ENCODE measurements at regions not wholly inside any gene's neighbourhood (a gene's known extent, or its start where the extent isn't known, plus 50 kb on each side); places are given as distances from the start of the nearest gene placed in this dataset.
"Not testable (repeated sequence)": the region's sequence is repeated elsewhere in the genome, so short reads cannot be mapped to it uniquely, and the experiment has no call there.

DNA sequence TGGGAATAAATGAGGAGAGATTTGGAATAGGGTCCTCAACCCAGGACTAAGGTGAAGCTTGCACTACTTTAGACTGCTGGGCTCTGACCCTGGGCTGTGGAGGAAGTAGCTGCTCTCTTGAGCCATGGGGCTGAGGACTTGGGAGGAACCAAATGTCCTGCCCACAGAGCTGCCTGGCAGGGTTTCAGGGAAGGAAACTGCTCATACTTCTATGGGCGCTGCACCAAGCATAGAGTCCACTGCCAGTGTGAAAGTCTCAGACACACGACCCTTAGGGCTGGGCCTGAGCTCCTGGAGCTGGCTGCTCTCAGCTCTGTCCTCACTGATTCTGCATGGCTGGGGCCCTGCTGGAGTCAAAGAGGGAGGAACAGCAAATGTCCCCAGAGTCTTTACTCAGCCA is 461.7 kb downstream of the RPIA start:
- not testable (repeated sequence) for TF ChIP-seq JUN (IDR thresholded peaks at IDR 0.05; ENCODE audit: borderline replicate concordance, insufficient read depth, insufficient read length, low read depth); CTCF (IDR thresholded peaks at IDR 0.05; ENCODE audit: extremely low read depth in 1 of 2, insufficient read depth in 1 of 2, low read depth in 1 of 2, low read length in 2 of 2); POLR2AphosphoS5 (IDR thresholded peaks at IDR 0.05; ENCODE audit: insufficient read depth, low read depth, low read length); POLR2A (IDR thresholded peaks at IDR 0.05; ENCODE audit: low read depth, low read length); MYC (IDR thresholded peaks at IDR 0.05; ENCODE audit: low read depth, low read length)
